Smooth muscle cell (in vitro differentiated cells): ENCODE measurements at regions not wholly inside any gene's neighbourhood (a gene's known extent, or its start where the extent isn't known, plus 50 kb on each side); places are given as distances from the start of the nearest gene placed in this dataset.

ENCODE experiments used
- DNase-seq: peaks from one replicate; lab custom pipeline; 2025; ENCODE audit not compliant: unreplicated experiment; lab: John Stamatoyannopoulos, UW
- H2AFZ ChIP-seq: fragments of 200-600 bp; sonication (generic); 2 replicates; pipeline ENCODE4 v1.6.0; 2016; ENCODE audit warnings: antibody characterized with exemption, low read depth, mild to moderate bottlenecking
- H3F3A ChIP-seq: fragments of 200-600 bp; sonication (generic); 2 replicates; pipeline ENCODE4 v1.6.0; 2017; ENCODE audit warnings: antibody characterized with exemption, low read depth
- H3K27ac ChIP-seq: fragments of 200-600 bp; sonication (generic); 2 replicates; pipeline ENCODE4 v1.5.1; 2016; ENCODE audit warnings: low read depth, mild to moderate bottlenecking
- H3K27me3 ChIP-seq: fragments of 200-600 bp; sonication (generic); 2 replicates; pipeline ENCODE4 v1.6.1; 2016; ENCODE audit warnings: low read depth, mild to moderate bottlenecking
- H3K36me3 ChIP-seq: fragments of 200-600 bp; sonication (generic); 2 replicates; pipeline ENCODE4 v1.5.1; 2016; ENCODE audit warnings: low read depth
- H3K4me1 ChIP-seq: fragments of 200-600 bp; sonication (generic); 2 replicates; pipeline ENCODE4 v1.5.1; 2016; ENCODE audit warnings: low read depth
- H3K4me2 ChIP-seq: fragments of 200-600 bp; sonication (generic); 2 replicates; pipeline ENCODE4 v1.6.0; 2016; ENCODE audit warnings: mild to moderate bottlenecking
- H3K4me3 ChIP-seq: fragments of 200-600 bp; sonication (generic); 2 replicates; pipeline ENCODE4 v1.5.1; 2016; ENCODE audit warnings: mild to moderate bottlenecking
- H3K79me2 ChIP-seq: fragments of 200-600 bp; sonication (generic); 2 replicates; pipeline ENCODE4 v1.6.0; 2016; ENCODE audit warnings: low read depth, mild to moderate bottlenecking
- H3K9ac ChIP-seq: fragments of 200-600 bp; sonication (generic); 2 replicates; pipeline ENCODE4 v1.6.0; 2016; ENCODE audit warnings: low read depth
- H3K9me3 ChIP-seq: fragments of 200-600 bp; sonication (generic); replicated peaks from 2 replicates; pipeline ENCODE4 v1.5.1; 2016; ENCODE audit warnings: low read depth
- H4K20me1 ChIP-seq: fragments of 200-600 bp; sonication (generic); 2 replicates; pipeline ENCODE4 v1.6.0; 2016; ENCODE audit warnings: low read depth
- WGBS: methylation state at CpG from one replicate; pipeline ENCODE4 v1.1.7; 2016; ENCODE audit warnings: low lambda C conversion rate; 5-methylcytosine and 5-hydroxymethylcytosine counted together
- TF ChIP-seq, protein P1 (sequence below): fragments of 200-600 bp; sonication (generic); IDR thresholded peaks from 2 replicates; pipeline ENCODE4 v1.5.1; 2017; ENCODE audit warnings: borderline replicate concordance, mild to moderate bottlenecking, antibody characterized with exemption; ENCODE audit not compliant: insufficient read depth, poor library complexity, severe bottlenecking

DNA sequence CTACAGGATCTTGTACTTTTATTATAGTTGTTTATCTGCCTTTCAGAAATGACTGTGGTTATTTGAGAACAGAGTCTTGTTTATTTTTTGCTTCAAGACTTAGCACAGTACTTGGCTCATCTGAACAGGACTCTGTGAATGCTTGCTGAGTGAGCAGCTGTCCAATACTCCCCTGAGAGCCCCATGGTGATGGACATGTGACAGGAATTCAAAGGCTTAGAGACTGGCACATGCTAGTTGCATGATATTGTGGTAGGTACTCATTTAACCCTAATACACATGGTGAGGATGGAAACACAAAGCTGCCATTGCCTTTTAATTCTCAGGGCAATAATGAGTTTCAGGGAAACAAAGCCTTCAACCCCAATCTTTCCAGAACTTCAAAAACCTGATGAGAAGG, 97.3 kb downstream of the GEMIN8 start:
- H3K27me3 ChIP-seq = no peaks in the 10 kb centered on the region
- DNase-seq = no peak
- peaks cover 6% of the 10 kb centered on the region for H3K79me2 ChIP-seq
- no peaks in the 10 kb centered on the region for H3F3A ChIP-seq
- H2AFZ ChIP-seq = no peak overlapping the region
- peaks cover 16% of the 10 kb centered on the region for H3K4me1 ChIP-seq
- H3K27ac ChIP-seq = no peak overlapping the region
- no peak overlapping the region for H3K4me2 ChIP-seq
- no peaks in the 10 kb centered on the region for H3K9me3 ChIP-seq
- no peak overlapping the region for H3K4me3 ChIP-seq
- H4K20me1 ChIP-seq = no peaks in the 10 kb centered on the region
- H3K36me3 ChIP-seq = no peaks in the 10 kb centered on the region
- TF ChIP-seq, protein P1, sequence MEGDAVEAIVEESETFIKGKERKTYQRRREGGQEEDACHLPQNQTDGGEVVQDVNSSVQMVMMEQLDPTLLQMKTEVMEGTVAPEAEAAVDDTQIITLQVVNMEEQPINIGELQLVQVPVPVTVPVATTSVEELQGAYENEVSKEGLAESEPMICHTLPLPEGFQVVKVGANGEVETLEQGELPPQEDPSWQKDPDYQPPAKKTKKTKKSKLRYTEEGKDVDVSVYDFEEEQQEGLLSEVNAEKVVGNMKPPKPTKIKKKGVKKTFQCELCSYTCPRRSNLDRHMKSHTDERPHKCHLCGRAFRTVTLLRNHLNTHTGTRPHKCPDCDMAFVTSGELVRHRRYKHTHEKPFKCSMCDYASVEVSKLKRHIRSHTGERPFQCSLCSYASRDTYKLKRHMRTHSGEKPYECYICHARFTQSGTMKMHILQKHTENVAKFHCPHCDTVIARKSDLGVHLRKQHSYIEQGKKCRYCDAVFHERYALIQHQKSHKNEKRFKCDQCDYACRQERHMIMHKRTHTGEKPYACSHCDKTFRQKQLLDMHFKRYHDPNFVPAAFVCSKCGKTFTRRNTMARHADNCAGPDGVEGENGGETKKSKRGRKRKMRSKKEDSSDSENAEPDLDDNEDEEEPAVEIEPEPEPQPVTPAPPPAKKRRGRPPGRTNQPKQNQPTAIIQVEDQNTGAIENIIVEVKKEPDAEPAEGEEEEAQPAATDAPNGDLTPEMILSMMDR = no peak
- H3K9ac ChIP-seq = no peak overlapping the region

DNA sequence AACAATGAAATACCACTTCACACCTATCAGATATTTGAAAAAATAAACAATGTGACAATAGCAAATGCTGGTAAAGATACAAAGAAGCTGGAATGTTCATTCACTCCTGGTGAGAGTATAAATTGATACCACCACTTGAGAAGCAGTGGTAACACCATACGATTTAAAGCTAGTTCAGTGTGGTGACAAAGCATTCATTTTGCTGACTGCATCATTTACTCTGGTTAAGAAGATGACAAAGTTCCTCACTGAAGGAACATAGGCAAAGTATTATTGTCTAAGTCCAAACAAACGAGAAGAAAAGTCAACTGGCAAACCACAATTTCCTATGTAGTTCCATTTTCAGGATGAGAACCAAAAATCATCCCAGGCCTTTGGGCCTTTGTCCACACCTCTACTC, 102.5 kb downstream of the GEMIN8 start:
- Histone ChIP-seq H4K20me1 (no peaks in the 10 kb centered on the region), H3K27ac (no peak overlapping the region), H3K9me3 (no peaks in the 10 kb centered on the region), H3K4me3 (no peak overlapping the region), H3K4me2 (no peak overlapping the region), H3K9ac (no peak overlapping the region), H3K4me1 (no peaks in the 10 kb centered on the region), H3K36me3 (no peaks in the 10 kb centered on the region), H3K79me2 (peaks cover 6% of the 10 kb centered on the region), H3K27me3 (no peaks in the 10 kb centered on the region), H3F3A (no peaks in the 10 kb centered on the region), H2AFZ (no peak overlapping the region)
- no peak for DNase-seq
- 75% methylated on average over 2 of the region's 2 CpGs for WGBS
- TF ChIP-seq, protein P1 = no peak

- 69% methylated on average over 5 of the region's 5 CpGs for WGBS
These were observed 105.8 kb downstream of the GEMIN8 start for GRCh38 chrX:13923845-13924244.

GRCh38 chrX:13923289-13923688, 106.4 kb upstream of the GPM6B start:
- TF ChIP-seq, protein P1 = no peak
- DNase-seq = no peak

More at GRCh38 chrX:13923845-13924244, 105.8 kb downstream of the GEMIN8 start:
- H3K4me1 ChIP-seq = no peaks in the 10 kb centered on the region
- no peak overlapping the region for H3K4me3 ChIP-seq
- H3K4me2 ChIP-seq = no peak overlapping the region
- H3K79me2 ChIP-seq = no peaks in the 10 kb centered on the region
- no peak overlapping the region for H3K9ac ChIP-seq
- H4K20me1 ChIP-seq = no peaks in the 10 kb centered on the region
- no peak for DNase-seq
- H3F3A ChIP-seq = no peaks in the 10 kb centered on the region
- H3K27ac ChIP-seq = no peak overlapping the region
- TF ChIP-seq, protein P1 = no peak
- H3K9me3 ChIP-seq = no peaks in the 10 kb centered on the region
- H2AFZ ChIP-seq = no peak overlapping the region
- no peaks in the 10 kb centered on the region for H3K36me3 ChIP-seq
- H3K27me3 ChIP-seq = no peaks in the 10 kb centered on the region

More at GRCh38 chrX:13923289-13923688, 106.4 kb upstream of the GPM6B start:
- H3K27ac ChIP-seq = no peak overlapping the region
- no peak overlapping the region for H3K9ac ChIP-seq
- H3K36me3 ChIP-seq = no peaks in the 10 kb centered on the region
- no peaks in the 10 kb centered on the region for H3K27me3 ChIP-seq
- H3K9me3 ChIP-seq = no peaks in the 10 kb centered on the region
- H2AFZ ChIP-seq = no peak overlapping the region
- no peaks in the 10 kb centered on the region for H3K79me2 ChIP-seq
- H3F3A ChIP-seq = no peaks in the 10 kb centered on the region
- H4K20me1 ChIP-seq = no peaks in the 10 kb centered on the region
- no peaks in the 10 kb centered on the region for H3K4me1 ChIP-seq
- WGBS = 47% methylated on average over 2 of the region's 2 CpGs
- no peak overlapping the region for H3K4me3 ChIP-seq
- no peak overlapping the region for H3K4me2 ChIP-seq
